ENCODE measurements at regions not wholly inside any gene's neighbourhood (a gene's known extent, or its start where the extent isn't known, plus 50 kb on each side); places are given as distances from the start of the nearest gene placed in this dataset.

- POLR2A ChIA-PET, result no interaction called here
- WGBS (ENCODE audit: low lambda C conversion rate), result 86% methylated on average over 8 of the region's 8 CpGs
Observed at GRCh38 chr2:172332507-172332906, 94.9 kb upstream of the ITGA6 start.

More at GRCh38 chr2:172332507-172332906, 94.9 kb upstream of the ITGA6 start:
- Histone ChIP-seq H2AFZ (ENCODE audit: low read depth) (no peak overlapping the region), H3K9me3 (no peaks in the 10 kb centered on the region), H3K27me3 (ENCODE audit: insufficient read depth) (no peaks in the 10 kb centered on the region), H3K79me2 (ENCODE audit: insufficient read depth) (no peaks in the 10 kb centered on the region), H3K9me2 (no peaks in the 10 kb centered on the region), H3F3A (replicated peaks; ENCODE audit: insufficient read depth) (no peaks in the 10 kb centered on the region), H3K4me1 (ENCODE audit: control insufficient read depth in 1 of 2, insufficient read depth in 2 of 2, low read depth in 1 of 2, low read length in 1 of 2) (peaks cover 0 to 2% of the 10 kb centered on the region in 2 experiments; a peak in 1 of 4 replicates), H3K9ac (no peak overlapping the region), H3K27ac (ENCODE audit: low read depth in 2 of 2, low read length in 1 of 2) (no peak overlapping the region), H3K4me3 (ENCODE audit: low read depth in 2 of 2, low read length in 1 of 2) (no peak overlapping the region), H3K36me3 (replicated peaks in 1 of 2; ENCODE audit: control insufficient read depth in 1 of 2, insufficient read depth in 2 of 2, low read length in 1 of 2) (no peaks in the 10 kb centered on the region), H4K20me1 (ENCODE audit: insufficient read depth) (no peaks in the 10 kb centered on the region), H3K4me2 (no peak overlapping the region)
- CTCF ChIA-PET, result no interaction called here
- DNase-seq, result no peak
- TF ChIP-seq ELF1 (IDR thresholded peaks at IDR 0.05) (no peak), RCOR1 (IDR thresholded peaks at IDR 0.05; ENCODE audit: low read length) (no peak), MXI1 (IDR thresholded peaks at IDR 0.05; ENCODE audit: low read depth, low read length) (no peak), PBX3 (IDR thresholded peaks at IDR 0.05) (no peak), RXRA (IDR thresholded peaks at IDR 0.05; ENCODE audit: borderline replicate concordance, low read depth) (no peak), TAF1 (IDR thresholded peaks at IDR 0.05; ENCODE audit: borderline replicate concordance, low read depth, low read length) (no peak), NRF1 (IDR thresholded peaks at IDR 0.05; ENCODE audit: low read depth, low read length) (no peak), CTCF (IDR thresholded peaks at IDR 0.05) (no peak), USF2 (IDR thresholded peaks at IDR 0.05; ENCODE audit: borderline replicate concordance, low read depth, low read length) (no peak)
